Suppressor macrophage treated with lipopolysaccharide for 1 hour (primary cell): ENCODE measurements at regions not wholly inside any gene's neighbourhood (a gene's known extent, or its start where the extent isn't known, plus 50 kb on each side); places are given as distances from the start of the nearest gene placed in this dataset.

Experiments
- DNase-seq, 3 donors: peaks; one replicate each; pipeline ENCODE4 v3.0.0-alpha.2; 2020 to 2022

- DNase-seq, result peak in 2 of 3 donors; percentile 22 to 32
Measured at GRCh38 chr5:125189531-125189941, 443.1 kb upstream of the ZNF608 start.

DNA sequence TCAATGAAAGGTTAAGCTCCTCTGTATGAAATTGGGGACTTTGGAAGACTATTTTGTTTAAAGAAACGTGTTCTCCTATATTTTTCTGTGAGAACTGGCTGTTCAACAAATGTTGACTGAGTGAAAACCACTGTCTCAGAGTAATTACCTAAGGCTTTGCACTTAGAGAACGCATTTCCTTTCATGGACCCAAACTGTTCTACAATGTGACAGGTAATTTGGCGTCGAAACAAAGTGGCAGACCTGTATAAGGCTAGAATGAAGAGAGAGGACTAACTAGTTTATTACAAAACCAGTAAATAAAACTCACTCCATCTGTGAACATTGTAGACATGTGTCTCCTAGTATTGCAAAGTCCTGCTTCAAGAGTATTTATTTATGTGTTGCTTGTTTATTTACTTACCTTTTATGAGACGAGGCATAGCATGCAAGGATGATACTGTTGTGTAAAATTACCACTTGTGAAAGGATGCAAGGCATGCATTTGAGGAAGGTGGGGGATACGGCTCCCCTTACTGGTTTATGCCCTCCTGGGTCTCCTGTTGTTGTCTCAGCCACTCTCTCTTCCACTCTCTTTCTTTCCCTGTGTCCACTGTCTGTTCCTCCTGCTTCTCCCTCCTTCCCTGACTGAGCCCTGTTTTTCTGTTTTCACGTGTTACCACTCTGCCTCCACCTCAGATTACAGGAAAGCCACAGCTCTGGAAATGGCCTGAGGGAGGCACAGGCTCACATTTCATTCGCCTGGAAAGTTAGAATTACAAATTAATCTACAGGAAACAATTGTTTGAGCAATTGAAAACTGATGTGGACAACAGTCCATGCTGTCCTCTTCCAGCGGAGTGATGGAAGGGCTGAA lies 444.0 kb upstream of the ZNF608 start:
- no peak for DNase-seq

- no peak for DNase-seq
Measured at GRCh38 chr5:125194883-125195282, 448.4 kb upstream of the ZNF608 start.

GRCh38 chr5:125196481-125197111 lies 450.2 kb upstream of the ZNF608 start:
- DNase-seq, result no peak

DNA sequence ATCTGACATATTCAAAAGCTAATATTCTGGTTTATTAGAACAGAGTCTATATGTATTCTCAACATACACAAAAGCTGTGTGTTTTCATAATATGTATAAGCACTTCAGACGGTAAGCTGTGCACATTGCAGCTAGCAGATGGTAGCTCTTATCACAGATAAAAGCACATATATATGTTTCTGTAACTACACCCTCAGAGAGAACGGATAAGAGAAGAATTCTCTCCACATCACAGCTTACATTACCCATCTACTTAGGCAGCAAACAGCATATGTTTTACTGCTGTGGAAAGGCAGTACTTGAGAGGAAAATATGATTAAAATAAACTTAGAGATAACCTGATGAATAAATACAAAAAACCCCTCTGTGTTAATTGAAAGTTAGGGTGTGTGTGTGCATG lies 450.9 kb upstream of the ZNF608 start:
- DNase-seq, result no peak

GRCh38 chr5:125198270-125198974 lies 452.0 kb upstream of the ZNF608 start:
- DNase-seq, result peak in 1 of 3 donors; percentile 2

DNA sequence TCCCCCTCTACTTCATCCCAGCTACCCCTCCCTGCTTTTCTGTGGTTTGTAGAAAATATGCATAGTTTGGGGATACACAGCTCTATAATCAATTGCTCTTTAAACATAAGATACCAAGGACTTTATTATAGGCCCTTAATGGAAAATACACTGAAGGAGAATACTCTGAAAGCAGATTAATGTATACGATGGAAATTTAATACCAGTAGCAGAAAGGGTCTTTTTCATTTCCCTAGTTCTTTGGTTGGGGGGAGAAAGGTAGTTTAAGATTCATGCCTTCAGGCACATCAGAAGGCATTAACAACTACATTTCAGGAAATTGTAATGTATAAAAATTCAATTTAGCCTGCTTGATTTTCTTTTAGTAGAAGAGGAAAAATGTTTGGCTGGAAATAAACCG lies 452.9 kb upstream of the ZNF608 start:
- DNase-seq, result no peak

GRCh38 chr5:125199968-125200865 lies 453.8 kb upstream of the ZNF608 start:
- no peak for DNase-seq

- DNase-seq, result no peak
Measured at GRCh38 chr5:125200866-125201373, 454.5 kb upstream of the ZNF608 start.

- DNase-seq, result no peak
Measured at GRCh38 chr5:125201446-125202052, 455.1 kb upstream of the ZNF608 start.

DNA sequence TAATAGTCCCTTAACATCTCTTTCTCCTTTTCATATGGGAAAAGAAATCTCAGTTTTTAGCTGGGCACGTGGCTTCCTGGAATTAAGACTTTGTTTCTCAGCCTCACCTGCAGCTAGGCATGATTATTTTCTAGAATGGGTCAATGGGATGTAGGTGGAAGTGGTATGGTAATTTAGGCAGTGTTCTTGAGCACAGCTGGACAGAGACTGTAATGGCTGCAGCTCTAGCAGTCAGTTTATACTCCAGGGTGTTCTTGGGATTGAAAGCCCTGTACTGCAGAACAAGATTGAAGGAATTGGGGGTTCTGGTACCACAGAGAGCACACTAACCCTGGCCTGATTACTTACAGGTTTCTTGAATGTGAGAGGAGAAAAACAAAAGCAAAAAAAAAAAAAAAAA lies 455.9 kb upstream of the ZNF608 start:
- no peak for DNase-seq

DNA sequence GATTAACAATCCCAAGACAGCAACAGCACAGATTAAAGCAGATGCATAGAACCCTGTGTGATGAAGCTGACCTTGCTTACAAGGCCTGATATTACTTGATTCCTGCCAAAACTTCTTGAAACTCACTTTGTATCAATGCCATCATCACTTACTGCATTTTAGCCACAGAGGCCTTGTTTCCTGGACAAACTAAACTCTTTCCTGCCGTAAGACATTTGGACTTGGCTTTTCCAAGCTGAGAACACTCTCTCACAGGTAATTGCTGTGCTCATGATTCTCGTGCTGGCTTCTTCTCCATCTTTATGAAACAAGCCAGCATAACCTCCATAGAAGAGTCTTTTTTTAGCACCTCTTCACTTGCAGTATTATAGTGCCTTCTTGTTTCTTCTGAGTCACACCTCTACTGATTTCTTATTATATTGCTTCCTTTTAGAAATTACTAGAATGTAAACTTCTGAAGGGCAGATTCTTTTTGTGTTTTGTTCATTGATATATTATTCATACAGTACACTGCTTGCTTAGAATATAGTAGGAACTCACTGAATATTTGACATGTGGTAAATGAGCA lies 456.5 kb upstream of the ZNF608 start:
- no peak for DNase-seq

- no peak for DNase-seq
Measured at GRCh38 chr5:125203912-125204311, 457.5 kb upstream of the ZNF608 start.

- peak in 2 of 3 donors; percentile 15 to 20 for DNase-seq
Measured at GRCh38 chr5:125205601-125206225, 459.3 kb upstream of the ZNF608 start.

DNA sequence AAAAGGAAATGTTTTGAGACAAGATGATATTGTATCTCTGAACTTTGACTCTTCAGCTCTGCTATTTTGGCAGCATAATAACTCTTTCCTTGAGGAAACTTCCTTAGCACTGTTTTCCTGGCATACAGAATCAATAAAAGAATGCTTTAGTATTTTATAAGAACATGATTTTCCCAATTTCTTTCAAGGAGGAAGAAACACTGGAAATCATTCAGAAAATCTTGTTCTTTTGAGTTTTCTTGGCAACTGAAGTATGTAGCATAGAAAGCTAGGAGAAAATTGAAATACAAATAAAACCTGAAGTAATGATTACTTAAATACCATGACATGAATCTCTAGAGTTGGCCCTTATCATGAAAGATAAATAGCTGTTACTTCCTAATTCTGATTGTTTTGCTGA lies 461.4 kb upstream of the ZNF608 start:
- DNase-seq, result no peak

DNA sequence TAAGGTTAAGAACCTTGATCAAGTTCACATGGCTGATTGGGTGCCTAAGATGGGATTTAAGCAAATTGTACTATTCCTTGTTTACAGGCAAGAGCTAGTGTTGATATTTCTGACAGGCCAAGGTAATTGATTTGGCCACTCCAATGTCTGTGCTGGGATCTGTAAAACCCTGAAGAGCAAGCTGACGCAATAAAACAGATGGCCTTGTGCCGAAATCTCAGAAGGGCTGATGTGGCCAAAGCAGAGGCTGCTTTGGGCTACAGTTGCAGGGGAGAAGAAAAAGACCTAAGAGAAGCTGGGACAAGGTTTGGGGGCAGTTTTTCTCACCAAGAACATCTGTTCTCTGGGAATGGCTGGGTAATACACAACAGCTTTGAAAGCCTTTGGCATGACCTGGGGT lies 463.2 kb upstream of the ZNF608 start:
- no peak for DNase-seq

DNA sequence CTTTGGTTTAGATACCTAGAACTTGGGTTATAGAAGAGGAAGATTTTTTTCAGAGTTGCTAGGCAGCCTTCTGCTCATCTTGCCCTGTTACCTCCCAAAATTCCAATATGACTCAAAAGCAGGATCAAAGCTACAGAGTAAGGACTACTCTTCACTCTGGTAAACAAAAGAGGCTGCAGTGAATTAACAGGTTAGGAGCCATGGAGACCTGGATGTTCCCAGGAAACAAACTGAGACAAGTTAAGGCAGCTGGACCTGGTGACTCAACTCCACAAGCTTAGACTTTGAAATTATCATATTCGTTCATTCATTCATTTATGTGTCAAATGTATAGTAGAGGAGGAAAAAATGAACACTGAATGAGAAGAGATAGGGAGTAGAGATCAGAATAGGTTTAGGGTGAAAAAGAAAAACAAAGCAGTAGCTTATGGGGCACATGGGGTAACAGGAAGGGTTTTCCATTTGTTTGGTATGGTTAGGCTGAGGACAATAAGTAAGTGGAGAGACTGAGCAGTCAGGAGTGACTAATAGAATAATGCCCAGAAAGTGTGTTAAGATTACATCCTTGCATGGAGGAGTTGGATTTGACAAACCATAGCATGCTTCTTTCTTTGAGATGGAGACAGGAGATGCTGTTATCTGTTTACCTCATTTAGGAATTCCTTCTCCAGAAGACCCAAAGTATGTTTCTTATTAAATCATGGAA lies 464.0 kb upstream of the ZNF608 start:
- no peak for DNase-seq

DNA sequence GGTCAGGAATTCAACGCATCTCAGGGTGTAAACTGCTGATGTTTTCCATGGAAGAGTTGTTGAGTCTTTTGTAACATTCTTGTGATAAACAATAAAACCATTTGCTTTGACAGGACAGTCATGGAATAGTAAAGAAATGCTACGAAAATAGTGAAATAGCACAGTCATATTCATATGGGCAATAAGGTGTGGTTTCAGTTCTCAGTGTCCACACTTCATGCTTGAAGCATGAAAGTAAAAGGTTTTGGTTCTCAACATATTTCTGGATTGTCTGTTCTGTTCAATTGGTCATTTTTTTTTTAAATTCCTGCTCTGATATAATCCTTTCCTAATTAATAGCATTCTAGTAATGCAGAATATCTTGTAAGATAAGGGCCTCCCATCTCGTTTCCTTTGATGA lies 467.6 kb upstream of the ZNF608 start:
- no peak for DNase-seq

DNA sequence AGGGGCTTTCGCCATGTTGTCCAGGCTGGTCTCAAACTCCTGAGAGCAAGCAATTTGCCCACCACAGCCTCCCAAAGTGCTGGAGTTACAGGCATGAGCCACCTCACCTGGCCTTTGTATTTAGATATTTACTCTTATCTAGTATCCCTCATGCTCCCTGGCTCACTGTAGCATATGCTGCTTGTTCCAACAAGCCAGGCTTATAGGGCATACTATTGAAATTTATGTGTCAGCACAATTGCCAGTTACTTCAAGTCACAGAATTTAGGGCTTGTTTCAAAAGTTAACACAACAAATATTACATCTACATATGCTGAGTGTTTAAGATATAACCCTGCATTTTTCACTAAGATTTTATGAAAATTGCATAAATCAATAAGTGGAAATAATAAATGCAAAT lies 469.2 kb upstream of the ZNF608 start:
- no peak for DNase-seq

- no peak for DNase-seq
Measured at GRCh38 chr5:125219710-125220109, 473.3 kb upstream of the ZNF608 start.

DNA sequence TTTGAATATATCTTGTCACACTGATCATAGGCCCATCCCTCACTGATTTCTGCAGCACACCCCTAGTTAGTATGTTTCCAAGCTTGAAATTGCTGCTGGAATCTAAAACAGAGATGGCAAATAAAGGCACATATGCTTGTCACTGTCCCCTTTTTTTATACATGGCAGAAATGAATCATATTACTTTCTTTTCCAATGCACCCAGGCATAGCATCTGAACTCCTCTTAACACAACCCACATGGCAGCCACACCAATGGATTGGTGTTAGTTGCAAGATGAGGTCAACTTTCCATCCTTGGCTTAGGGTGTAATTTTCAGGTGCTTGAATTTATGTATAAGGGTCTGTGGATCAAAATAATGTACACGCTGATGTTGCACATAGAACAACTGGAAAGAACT lies 473.8 kb upstream of the ZNF608 start:
- no peak for DNase-seq
